GM23248 (cell line): ENCODE measurements at regions not wholly inside any gene's neighbourhood (a gene's known extent, or its start where the extent isn't known, plus 50 kb on each side); places are given as distances from the start of the nearest gene placed in this dataset.

ENCODE experiments used
- EZH2 ChIP-seq: fragments of 200-600 bp; sonication (generic); IDR thresholded peaks from 2 replicates; pipeline ENCODE4 v1.6.1; 2018; ENCODE audit warnings: antibody characterized with exemption, mild to moderate bottlenecking; ENCODE audit not compliant: insufficient read depth, poor library complexity, severe bottlenecking
- EZH2phosphoT487 ChIP-seq: fragments of 200-600 bp; sonication (generic); IDR thresholded peaks from 2 replicates; pipeline ENCODE4 v1.6.1; 2018; ENCODE audit warnings: antibody characterized with exemption, moderate library complexity, mild to moderate bottlenecking, low read depth; ENCODE audit not compliant: insufficient read depth

DNA sequence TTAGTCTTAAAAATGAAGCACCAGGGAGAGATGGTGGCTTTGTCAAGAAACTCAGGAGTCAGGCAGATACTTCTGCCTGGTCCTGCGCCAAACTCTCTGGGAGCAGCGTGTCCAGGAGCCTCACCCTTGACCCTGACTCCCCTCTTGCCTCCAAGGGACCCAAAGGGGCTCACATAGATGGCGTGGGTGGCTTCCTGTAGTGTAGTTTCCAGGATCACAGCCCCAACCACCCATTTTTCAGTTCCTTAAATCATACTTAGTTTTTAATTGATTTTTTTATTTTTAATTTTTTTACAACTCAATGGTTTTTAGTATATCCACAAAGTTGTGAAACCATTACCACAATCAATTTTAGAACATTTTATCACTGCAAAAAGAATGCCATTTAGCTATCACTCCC is 107.7 kb upstream of the IGSF21 start:
- TF ChIP-seq EZH2phosphoT487: no peak
- no peak for TF ChIP-seq EZH2
